Mesodermal cell (in vitro differentiated cells): ENCODE measurements at regions not wholly inside any gene's neighbourhood (a gene's known extent, or its start where the extent isn't known, plus 50 kb on each side); places are given as distances from the start of the nearest gene placed in this dataset.

ENCODE experiments used
- H3K27ac ChIP-seq: 2 replicates; pipeline ENCODE4 v1.7.0; 2013; ENCODE audit warnings: mild to moderate bottlenecking, low read depth, low read length, moderate library complexity; ENCODE audit not compliant: severe bottlenecking
- H3K36me3 ChIP-seq: 2 replicates; pipeline ENCODE4 v1.7.1; 2013; ENCODE audit warnings: mild to moderate bottlenecking, low read length, moderate library complexity; ENCODE audit not compliant: control insufficient read depth, insufficient read depth
- H3K4me1 ChIP-seq: one replicate; pipeline ENCODE4 v1.7.1; 2013; ENCODE audit warnings: mild to moderate bottlenecking, low read length; ENCODE audit not compliant: insufficient read depth, control insufficient read depth, poor library complexity, severe bottlenecking
- H3K4me3 ChIP-seq: 2 replicates; pipeline ENCODE4 v1.7.0; 2013; ENCODE audit warnings: low read length, control low read depth, mild to moderate bottlenecking; ENCODE audit not compliant: insufficient read depth, poor library complexity, severe bottlenecking; ENCODE audit errors: extremely low read depth
- H3K9me3 ChIP-seq: 2 replicates; pipeline ENCODE4 v1.7.1; 2013; ENCODE audit warnings: mild to moderate bottlenecking, low read length, moderate library complexity; ENCODE audit not compliant: control insufficient read depth
- WGBS, 2 experiments: methylation state at CpG; one replicate each; pipeline ENCODE4 v1.1.5; 2013; ENCODE audit warnings: missing lambda C conversion rate in 2 of 2; ENCODE audit not compliant: insufficient coverage in 2 of 2; 5-methylcytosine and 5-hydroxymethylcytosine counted together

DNA sequence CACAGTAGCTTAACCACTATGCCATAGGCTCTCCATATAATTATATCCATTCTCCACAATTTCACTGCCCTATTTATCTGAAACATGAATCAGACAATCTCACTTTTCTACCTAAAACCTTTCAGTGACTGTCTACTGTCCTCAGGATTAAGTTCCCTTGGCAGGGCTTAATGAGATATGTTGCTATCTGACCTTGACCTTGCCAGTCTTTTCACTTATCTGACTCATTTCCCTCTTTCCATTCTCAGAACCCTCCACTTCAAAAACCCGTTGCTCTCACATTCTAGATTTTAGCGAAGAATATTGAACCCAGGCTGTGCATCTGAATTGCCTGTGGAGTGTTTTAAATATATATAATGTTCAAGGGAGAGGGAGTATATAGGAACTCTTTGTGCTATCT lies 452.1 kb upstream of the MPDZ start:
- no peaks in the 10 kb centered on the region for H3K9me3 ChIP-seq
- no peak overlapping the region for H3K4me3 ChIP-seq
- no peaks in the 10 kb centered on the region for H3K36me3 ChIP-seq
- no peaks in the 10 kb centered on the region for H3K4me1 ChIP-seq
- WGBS, 2 experiments: no CpG with 5 or more reads among the region's 2 CpGs
- no peak overlapping the region for H3K27ac ChIP-seq

- Histone ChIP-seq H3K9me3 (no peaks in the 10 kb centered on the region), H3K4me3 (no peak overlapping the region), H3K36me3 (no peaks in the 10 kb centered on the region), H3K27ac (no peak overlapping the region), H3K4me1 (no peaks in the 10 kb centered on the region)
- WGBS, 2 experiments: 63 to 100% methylated on average over 1 to 2 of the region's 2 CpGs
Observed at GRCh38 chr9:13729955-13730354, 450.5 kb upstream of the MPDZ start.

- no peaks in the 10 kb centered on the region for H3K4me1 ChIP-seq
- no peak overlapping the region for H3K4me3 ChIP-seq
- 86 to 96% methylated on average over 4 to 5 of the region's 7 CpGs for WGBS, 2 experiments
- no peaks in the 10 kb centered on the region for H3K36me3 ChIP-seq
- H3K27ac ChIP-seq: no peak overlapping the region
- no peaks in the 10 kb centered on the region for H3K9me3 ChIP-seq
Observed at GRCh38 chr9:13728917-13729811, 449.7 kb upstream of the MPDZ start.

- Histone ChIP-seq H3K4me3 (no peak overlapping the region), H3K9me3 (no peaks in the 10 kb centered on the region), H3K4me1 (no peaks in the 10 kb centered on the region), H3K27ac (no peak overlapping the region), H3K36me3 (no peaks in the 10 kb centered on the region)
- WGBS, 2 experiments: 100% methylated on average over 2 of the region's 2 CpGs; no CpG with 5 or more reads in 1 of the 2 experiments
Observed at GRCh38 chr9:13728131-13728530, 448.6 kb upstream of the MPDZ start.

- Histone ChIP-seq H3K9me3 (no peaks in the 10 kb centered on the region), H3K4me1 (no peaks in the 10 kb centered on the region), H3K36me3 (no peaks in the 10 kb centered on the region), H3K27ac (no peak overlapping the region), H3K4me3 (no peak overlapping the region)
- WGBS, 2 experiments: no CpG with 5 or more reads among the region's 2 CpGs
Observed at GRCh38 chr9:13726746-13727145, 447.3 kb upstream of the MPDZ start.

DNA sequence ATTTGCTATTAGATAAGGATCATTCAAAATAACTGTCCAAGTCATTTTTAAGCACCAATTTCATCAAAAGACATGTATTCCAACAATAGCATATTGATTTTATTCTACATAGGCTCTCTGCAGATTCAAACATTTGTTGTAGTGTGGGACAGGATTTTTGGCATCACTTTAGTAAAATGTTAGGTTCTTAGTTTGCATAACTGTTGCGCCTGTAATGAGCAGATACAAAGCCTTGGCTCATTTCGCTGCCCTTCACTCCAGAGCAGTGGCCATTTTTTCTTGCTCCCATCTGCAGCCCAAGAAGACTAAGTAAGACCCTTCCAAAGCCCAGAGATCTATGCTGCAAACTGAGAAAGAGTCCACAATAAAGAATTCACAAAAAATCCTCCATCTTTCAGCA lies 446.0 kb upstream of the MPDZ start:
- WGBS, 2 experiments: 80 to 94% methylated on average over 1 to 2 of the region's 2 CpGs
- Histone ChIP-seq H3K9me3 (no peaks in the 10 kb centered on the region), H3K27ac (no peak overlapping the region), H3K4me1 (no peaks in the 10 kb centered on the region), H3K36me3 (no peaks in the 10 kb centered on the region), H3K4me3 (no peak overlapping the region)

DNA sequence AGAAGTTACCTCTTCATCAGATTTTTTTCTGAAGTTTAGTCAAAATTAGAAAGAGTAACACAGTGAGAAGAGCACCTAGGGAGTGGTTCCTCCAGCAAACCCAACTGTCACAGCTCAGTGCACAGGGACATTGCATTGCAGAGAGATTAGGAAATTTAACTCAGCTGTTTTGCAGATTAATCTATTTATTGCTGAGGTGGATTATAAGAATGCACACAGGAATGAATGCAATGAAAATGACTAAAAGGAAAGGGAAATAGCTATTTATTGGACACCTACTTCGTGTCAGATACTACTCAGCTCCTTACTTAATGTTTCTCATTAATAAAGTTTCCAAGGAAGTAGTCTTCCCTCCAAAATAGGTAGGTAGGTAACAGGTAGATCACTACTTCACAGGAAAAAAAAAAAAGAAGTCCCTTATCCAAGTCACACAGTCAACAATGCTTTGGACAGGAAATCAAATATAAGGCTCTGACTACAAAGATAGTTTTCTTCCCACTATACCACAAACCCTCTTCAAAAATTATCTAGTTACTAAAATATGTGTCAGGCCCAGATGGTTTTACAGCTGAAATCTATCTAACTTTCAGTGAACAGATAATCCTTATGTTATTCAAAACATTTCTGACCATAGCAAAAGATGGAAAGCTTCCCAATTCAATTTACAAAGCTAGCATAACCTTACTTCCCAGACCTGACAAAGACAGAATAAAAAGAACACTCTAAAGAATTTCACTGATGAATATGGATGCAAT lies 442.2 kb upstream of the MPDZ start:
- no peaks in the 10 kb centered on the region for H3K36me3 ChIP-seq

DNA sequence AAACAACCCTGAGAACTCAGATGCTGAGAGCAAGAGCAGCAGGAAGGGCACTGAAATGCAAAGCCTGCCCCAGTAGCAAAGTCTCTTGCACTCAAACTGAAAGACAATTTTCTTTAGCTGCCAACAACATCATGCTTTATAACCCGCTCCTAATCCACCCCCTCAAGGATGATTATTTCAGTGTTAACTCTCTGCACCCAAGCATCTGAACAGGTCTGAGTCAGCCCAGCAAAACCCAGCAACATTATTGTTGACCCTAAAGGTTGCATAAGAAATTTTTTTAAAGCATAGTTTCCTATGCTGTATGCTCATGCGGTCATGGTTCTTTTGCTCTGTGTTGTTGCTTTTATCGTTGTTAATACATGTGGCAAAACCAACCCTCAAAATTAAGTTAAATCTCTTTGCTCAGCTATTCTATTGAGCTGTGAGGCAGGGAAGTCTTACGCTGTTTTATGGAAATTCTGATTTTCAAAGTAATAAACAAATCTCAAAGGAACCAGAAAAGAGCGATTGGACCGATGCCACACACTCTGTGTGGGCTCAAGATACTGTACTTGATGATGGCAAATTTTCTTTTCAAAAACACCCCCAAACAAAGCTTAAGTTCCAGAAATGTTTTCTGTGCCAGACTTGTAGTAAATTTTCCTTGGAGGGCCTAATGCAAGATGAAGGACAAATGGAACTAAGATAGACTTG lies 440.6 kb upstream of the MPDZ start:
- WGBS, 2 experiments: 89 to 100% methylated on average over 1 of the region's 6 CpGs
- Histone ChIP-seq H3K4me3 (no peak overlapping the region), H3K27ac (no peak overlapping the region), H3K9me3 (no peaks in the 10 kb centered on the region), H3K4me1 (peaks cover 4% of the 10 kb centered on the region), H3K36me3 (no peaks in the 10 kb centered on the region)

More for the DNA sequence above, 442.2 kb upstream of the MPDZ start:
- WGBS, 2 experiments: no CpG with 5 or more reads among the region's 1 CpG
- Histone ChIP-seq H3K27ac (no peak overlapping the region), H3K4me1 (peaks cover 4% of the 10 kb centered on the region), H3K9me3 (no peaks in the 10 kb centered on the region), H3K4me3 (no peak overlapping the region)

DNA sequence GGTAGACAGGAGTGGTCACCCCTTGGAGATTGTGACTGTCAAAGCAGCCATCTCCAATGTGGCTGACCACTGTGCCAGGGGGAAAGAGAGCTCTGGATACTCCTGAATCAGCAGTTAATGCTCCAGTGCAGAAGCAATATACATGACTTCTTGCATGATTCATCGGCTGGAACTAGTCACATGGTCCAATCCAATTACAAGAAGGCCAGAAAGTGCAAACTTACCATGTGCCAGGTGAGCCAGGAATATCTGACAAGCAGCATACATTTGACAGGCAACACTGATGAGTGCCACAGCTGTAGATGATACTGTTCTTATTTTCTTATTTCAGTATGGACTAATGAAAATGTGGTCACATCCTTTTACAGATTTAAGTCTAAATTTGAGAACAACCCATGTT lies 440.0 kb upstream of the MPDZ start:
- Histone ChIP-seq H3K4me1 (peaks cover 4% of the 10 kb centered on the region), H3K4me3 (no peak overlapping the region)
- WGBS, 2 experiments: 100% methylated on average over 1 of the region's 1 CpG

DNA sequence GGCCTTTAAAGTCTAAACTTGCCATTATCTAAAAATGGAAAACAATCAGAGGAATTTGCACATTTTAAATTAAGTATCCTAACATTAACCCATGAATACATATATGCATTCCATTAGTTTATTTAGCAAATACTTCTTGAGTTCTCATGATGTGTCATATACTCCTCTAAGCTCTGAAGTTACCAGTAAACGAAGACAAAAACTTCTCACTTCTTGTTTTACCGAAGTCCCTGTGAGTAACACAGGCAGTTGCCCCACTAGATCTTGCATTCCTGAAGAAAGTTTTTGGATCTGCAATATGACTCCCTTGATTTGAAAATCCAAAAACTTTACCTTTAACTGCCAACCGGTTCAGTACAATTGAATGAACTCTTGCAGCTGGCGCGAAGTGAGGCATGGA lies 439.0 kb upstream of the MPDZ start:
- 93 to 96% methylated on average over 2 to 3 of the region's 5 CpGs for WGBS, 2 experiments
- Histone ChIP-seq H3K9me3 (no peaks in the 10 kb centered on the region), H3K27ac (no peak overlapping the region), H3K4me3 (no peak overlapping the region), H3K4me1 (peaks cover 4% of the 10 kb centered on the region), H3K36me3 (no peaks in the 10 kb centered on the region)

More for the DNA sequence above, 440.0 kb upstream of the MPDZ start:
- H3K36me3 ChIP-seq: no peaks in the 10 kb centered on the region
- H3K9me3 ChIP-seq: no peaks in the 10 kb centered on the region
- H3K27ac ChIP-seq: no peak overlapping the region
